B cell (primary cell): ENCODE measurements at regions not wholly inside any gene's neighbourhood (a gene's known extent, or its start where the extent isn't known, plus 50 kb on each side); places are given as distances from the start of the nearest gene placed in this dataset.

Experiments used
- ATAC-seq: fragments of 200-7000 bp; cut with Tn5 transposase; one replicate; pipeline ENCODE4 v1.10.0; 2021; ENCODE audit warnings: low read depth, mild to moderate bottlenecking, moderate number of reproducible peaks, moderate library complexity
- CTCF ChIA-PET: fragments of 350-600 bp; sonication (Branson Sonifier 250); formaldehyde crosslinking; loops from one replicate; lab custom pipeline; 2021; ENCODE audit warnings: antibody characterized with exemption, inconsistent platforms; lab: Charles Lee
- POLR2A ChIA-PET: fragments of 350-600 bp; sonication (Branson Sonifier 250); formaldehyde crosslinking; loops from one replicate; lab custom pipeline; 2021; ENCODE audit warnings: antibody characterized with exemption; lab: Charles Lee
- DNase-seq: peaks from one replicate; pipeline ENCODE4 v3.0.0; 2013
- H2AFZ ChIP-seq: 2 replicates; pipeline ENCODE4 v1.6.1; 2012; ENCODE audit warnings: mild to moderate bottlenecking, low read depth, low read length; ENCODE audit not compliant: insufficient read depth, poor library complexity, severe bottlenecking
- H3K27ac ChIP-seq, 2 donors: 1 replicate in 1 of 2; 2 replicates in 1 of 2; pipeline ENCODE4 v1.5.1; 2012 to 2013; ENCODE audit warnings: low read length in 2 of 2, mild to moderate bottlenecking in 2 of 2, moderate library complexity in 1 of 2
- H3K27me3 ChIP-seq, 4 experiments: fragments of 200-600 bp in 1 of 4; sonication (generic) in 1 of 4; replicated peaks in 1 of 4; 1 replicate in 2 of 4; 2 replicates in 2 of 4; pipeline versions ENCODE4 v1.6.1 to v1.7.0; 2013 to 2016; ENCODE audit warnings: low read length in 3 of 4, mild to moderate bottlenecking in 2 of 4, mixed read lengths in 1 of 4, moderate library complexity in 1 of 4; ENCODE audit not compliant: insufficient read depth in 4 of 4, control insufficient read depth in 3 of 4; ENCODE audit errors: control extremely low read depth in 1 of 4
- H3K36me3 ChIP-seq, 2 experiments: replicated peaks in 1 of 2; 1 replicate in 1 of 2; 2 replicates in 1 of 2; pipeline versions ENCODE4 v1.6.1 to v1.7.1; 2013; ENCODE audit warnings: low read length in 1 of 2; ENCODE audit not compliant: insufficient read depth in 2 of 2, control insufficient read depth in 1 of 2; ENCODE audit errors: control extremely low read depth in 1 of 2, extremely low read depth in 1 of 2
- H3K4me1 ChIP-seq, 2 donors: fragments of 200-600 bp in 1 of 2; sonication (generic) in 1 of 2; 1 replicate in 1 of 2; 2 replicates in 1 of 2; pipeline versions ENCODE4 v1.5.1 to v1.6.1; 2013 to 2017; ENCODE audit warnings: low read length in 2 of 2; ENCODE audit not compliant: control insufficient read depth in 2 of 2, insufficient read depth in 2 of 2
- H3K4me2 ChIP-seq: replicated peaks from 2 replicates; pipeline ENCODE3; 2012; ENCODE audit warnings: mild to moderate bottlenecking, low read depth, low read length; ENCODE audit not compliant: poor library complexity, severe bottlenecking
- H3K4me3 ChIP-seq, 5 experiments: fragments of 200-600 bp in 1 of 5; sonication (generic) in 1 of 5; 1 replicate in 3 of 5; 2 replicates in 2 of 5; pipeline versions ENCODE4 v1.5.1 to v1.7.0; 2011 to 2016; ENCODE audit warnings: low read length in 4 of 5, mild to moderate bottlenecking in 4 of 5, low read depth in 2 of 5, control low read depth in 1 of 5, moderate library complexity in 1 of 5; ENCODE audit not compliant: insufficient read depth in 1 of 5; ENCODE audit errors: control extremely low read depth in 1 of 5, extremely low read depth in 1 of 5
- H3K79me2 ChIP-seq: fragments of 200-600 bp; sonication (generic); one replicate; pipeline ENCODE4 v1.6.0; 2016; ENCODE audit warnings: low read length; ENCODE audit not compliant: control insufficient read depth, insufficient read depth
- H3K9ac ChIP-seq: fragments of 200-600 bp; sonication (generic); 2 replicates; pipeline ENCODE4 v1.6.1; 2017; ENCODE audit warnings: mild to moderate bottlenecking, low read length, moderate library complexity
- H3K9me3 ChIP-seq, 3 donors: one replicate each; pipeline versions ENCODE4 v1.6.1 to v1.7.1; 2013; ENCODE audit warnings: low read length in 2 of 3; ENCODE audit not compliant: control insufficient read depth in 2 of 3, insufficient read depth in 1 of 3; ENCODE audit errors: control extremely low read depth in 1 of 3
- H4K20me1 ChIP-seq: 2 replicates; pipeline ENCODE4 v1.6.0; 2012; ENCODE audit warnings: mild to moderate bottlenecking, low read length; ENCODE audit not compliant: insufficient read depth, control insufficient read depth, poor library complexity, severe bottlenecking
- H3K27ac Mint-ChIP-seq: one replicate; pipeline ENCODE4 v1.8.0; 2021; ENCODE audit warnings: mixed read lengths
- H3K27me3 Mint-ChIP-seq: one replicate; pipeline ENCODE4 v1.8.0; 2021; ENCODE audit warnings: mixed read lengths
- H3K4me1 Mint-ChIP-seq: one replicate; pipeline ENCODE4 v1.8.0; 2021; ENCODE audit warnings: mixed read lengths
- H3K4me3 Mint-ChIP-seq: one replicate; pipeline ENCODE4 v1.8.0; 2021; ENCODE audit warnings: mixed read lengths
- H3K9me3 Mint-ChIP-seq: one replicate; pipeline ENCODE4 v1.8.0; 2022; ENCODE audit warnings: mixed read lengths; ENCODE audit not compliant: insufficient read depth
- CTCF ChIP-seq: fragments of 200-600 bp; IDR thresholded peaks from one replicate; pipeline ENCODE4 v1.8.0; 2022; ENCODE audit warnings: antibody characterized with exemption, mild to moderate bottlenecking
- EZH2 ChIP-seq: IDR thresholded peaks from 2 replicates; pipeline ENCODE4 v1.6.1; 2012; ENCODE audit warnings: borderline replicate concordance, low read depth, mild to moderate bottlenecking, moderate library complexity, low read length; ENCODE audit not compliant: insufficient read depth, poor library complexity, severe bottlenecking
- WGBS: methylation state at CpG from one replicate; pipeline ENCODE4 v1.1.5; 2013; ENCODE audit warnings: missing lambda C conversion rate; ENCODE audit not compliant: insufficient coverage; 5-methylcytosine and 5-hydroxymethylcytosine counted together
- intact Hi-C: fragments of 100-400 bp; cut with micrococcal nuclease; formaldehyde crosslinking; loops from one replicate; pipeline ENCODE4 v1.10.0; 2022

DNA sequence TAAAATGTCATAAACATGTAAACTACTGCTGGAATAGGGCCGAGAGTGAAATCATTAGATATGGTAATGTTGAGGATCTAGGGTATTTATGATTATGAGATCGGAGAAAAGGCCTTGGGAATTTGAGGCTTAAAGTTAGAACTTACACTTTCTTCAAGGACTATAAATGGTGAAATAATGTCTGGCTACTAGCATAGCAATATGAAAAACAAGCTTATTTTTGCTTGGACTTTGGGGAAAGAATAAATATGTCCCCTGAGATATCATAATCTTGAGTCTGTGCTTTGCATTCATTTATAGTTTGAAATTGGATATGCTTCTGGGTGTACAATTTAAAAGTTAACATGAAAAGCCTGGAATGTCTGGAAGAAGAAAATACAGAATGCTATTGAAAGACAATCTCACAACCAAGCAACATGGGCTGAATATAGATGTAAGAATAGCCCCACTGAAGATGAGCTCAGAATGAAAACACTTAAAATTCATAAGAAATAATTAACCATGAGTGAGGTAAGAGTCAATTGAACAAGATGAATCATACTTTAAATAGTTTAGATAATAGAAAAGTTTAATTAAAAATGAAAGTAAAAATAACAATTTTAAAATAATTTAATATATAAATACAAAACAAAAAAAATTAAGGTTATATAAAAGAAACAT lies 1555.4 kb upstream of the MIR17HG start:
- H4K20me1 ChIP-seq = no peaks in the 10 kb centered on the region
- Mint-ChIP-seq H3K9me3 (peaks cover 7% of the 10 kb centered on the region), H3K4me3 (no peak overlapping the region), H3K27me3 (no peaks in the 10 kb centered on the region), H3K4me1 (no peaks in the 10 kb centered on the region), H3K27ac (no peak overlapping the region)
- intact Hi-C loops = no loop called here
- no peaks in the 10 kb centered on the region for H3K4me1 ChIP-seq
- H3K36me3 ChIP-seq = no peaks in the 10 kb centered on the region
- H3K79me2 ChIP-seq = no peaks in the 10 kb centered on the region
- H3K9ac ChIP-seq = no peak overlapping the region
- WGBS = no CpG with 5 or more reads among the region's 2 CpGs
- no peak for TF ChIP-seq CTCF
- no peak for TF ChIP-seq EZH2
- peaks cover 0 to 1% (median 0%) of the 10 kb centered on the region in 3 donors for H3K9me3 ChIP-seq
- no peak overlapping the region for H2AFZ ChIP-seq
- POLR2A ChIA-PET = no interaction called here
- no peaks in the 10 kb centered on the region for H3K27me3 ChIP-seq
- H3K27ac ChIP-seq = no peak overlapping the region
- DNase-seq (no peak), ATAC-seq (no peak)
- no peak overlapping the region for H3K4me2 ChIP-seq
- no peak overlapping the region for H3K4me3 ChIP-seq
- CTCF ChIA-PET = no interaction called here

- no peak overlapping the region for H3K9ac ChIP-seq
- H3K4me3 ChIP-seq = no peak overlapping the region
- no peaks in the 10 kb centered on the region for H3K79me2 ChIP-seq
- TF ChIP-seq CTCF (no peak), EZH2 (no peak)
- ChIA-PET CTCF (no interaction called here), POLR2A (no interaction called here)
- DNase-seq (no peak), ATAC-seq (no peak)
- H3K36me3 ChIP-seq = no peaks in the 10 kb centered on the region
- no peaks in the 10 kb centered on the region for H3K9me3 ChIP-seq
- intact Hi-C loops = no loop called here
- H4K20me1 ChIP-seq = no peaks in the 10 kb centered on the region
- WGBS = no CpG with 5 or more reads among the region's 4 CpGs
- H3K27me3 ChIP-seq = no peaks in the 10 kb centered on the region
- Mint-ChIP-seq H3K4me3 (no peak overlapping the region), H3K27me3 (no peaks in the 10 kb centered on the region), H3K9me3 (peaks cover 8% of the 10 kb centered on the region), H3K4me1 (no peaks in the 10 kb centered on the region), H3K27ac (no peak overlapping the region)
- no peak overlapping the region for H3K27ac ChIP-seq
- no peak overlapping the region for H2AFZ ChIP-seq
- no peaks in the 10 kb centered on the region for H3K4me1 ChIP-seq
- no peak overlapping the region for H3K4me2 ChIP-seq
These were observed 1551.3 kb upstream of the MIR17HG start for GRCh38 chr13:89796196-89796595.
